HepG2 (cell line): ENCODE measurements at regions not wholly inside any gene's neighbourhood (a gene's known extent, or its start where the extent isn't known, plus 50 kb on each side); places are given as distances from the start of the nearest gene placed in this dataset.

Experiments
- ATAC-seq: fragments of 200-7000 bp; cut with Tn5 transposase; 3 replicates; pipeline ENCODE4 v1.9.1; 2020; ENCODE audit warnings: mild to moderate bottlenecking, moderate library complexity
- BruUV-seq: library from RNA; stranded (reverse); fragments of 400-500 nt; replicated peaks from 2 replicates; lab custom pipeline; 2021; lab: Mats Ljungman, UMichigan
- CTCF ChIA-PET: fragments of 300-600 bp; formaldehyde crosslinking; extraction: SDS; loops from one replicate; lab custom pipeline; 2021; ENCODE audit warnings: low total read pairs, inconsistent platforms, low intra/inter-chr PET ratio; lab: Yijun Ruan, JAX
- POLR2A ChIA-PET: fragments of 350-600 bp; sonication (Branson Sonifier 250); formaldehyde crosslinking; loops from one replicate; lab custom pipeline; 2020; ENCODE audit warnings: antibody characterized with exemption, inconsistent platforms; lab: Yijun Ruan, JAX
- DNase-seq: peaks from one replicate; pipeline ENCODE4 v3.0.0-alpha.2; 2015; ENCODE audit warnings: low spot score
- FAIRE-seq: peaks from 3 replicates; lab custom pipeline; 2011; peaks lifted over from hg19 to GRCh38; lab: Jason Lieb, UNC
- H2AFZ ChIP-seq: one replicate; pipeline ENCODE4 v1.6.1; 2011; ENCODE audit warnings: low read length, inconsistent platforms
- H3K27ac ChIP-seq: fragments of 300-600 bp; 3 replicates; pipeline ENCODE4 v1.8.0; 2011; ENCODE audit warnings: mixed run types, mild to moderate bottlenecking, mixed read lengths, low read length, inconsistent platforms; ENCODE audit not compliant: insufficient read depth; ENCODE audit errors: extremely low read length
- H3K27me3 ChIP-seq, 2 experiments: fragments of 200-600 bp in 1 of 2; 2 replicates in 1 of 2; 3 replicates in 1 of 2; pipeline versions ENCODE4 v1.6.0 to v1.8.0; 2011; ENCODE audit warnings: low read length in 2 of 2, mild to moderate bottlenecking in 2 of 2, moderate library complexity in 2 of 2, inconsistent platforms in 1 of 2; ENCODE audit not compliant: insufficient read depth in 2 of 2, control insufficient read depth in 1 of 2
- H3K36me3 ChIP-seq, 2 experiments: fragments of 200-600 bp in 1 of 2; replicated peaks in 1 of 2; 2 replicates in 1 of 2; 3 replicates in 1 of 2; pipeline versions ENCODE4 v1.5.1 to v1.8.0; 2011; ENCODE audit warnings: low read length in 2 of 2, inconsistent platforms in 1 of 2; ENCODE audit not compliant: insufficient read depth in 2 of 2, control insufficient read depth in 1 of 2
- H3K4me1 ChIP-seq: 2 replicates; pipeline ENCODE4 v1.5.1; 2012; ENCODE audit warnings: low read length, inconsistent platforms; ENCODE audit not compliant: insufficient read depth
- H3K4me2 ChIP-seq: 2 replicates; pipeline ENCODE4 v1.6.0; 2011; ENCODE audit warnings: low read depth, low read length, inconsistent platforms
- H3K4me3 ChIP-seq, 3 experiments: fragments of 200-600 bp in 1 of 3; sonication (generic), shearing (Covaris generic) in 1 of 3; replicated peaks in 1 of 3; 2 replicates each; pipeline ENCODE4 v1.5.1; 2011 to 2016; ENCODE audit warnings: low read length in 3 of 3, inconsistent platforms in 2 of 3, low read depth in 2 of 3, mild to moderate bottlenecking in 2 of 3, control low read depth in 1 of 3, mixed read lengths in 1 of 3; ENCODE audit not compliant: insufficient read depth in 1 of 3
- H3K79me2 ChIP-seq: one replicate; pipeline ENCODE4 v1.6.1; 2011; ENCODE audit warnings: low read length, inconsistent platforms; ENCODE audit not compliant: insufficient read depth
- H3K9ac ChIP-seq: 2 replicates; pipeline ENCODE4 v1.6.0; 2011; ENCODE audit warnings: mild to moderate bottlenecking, low read depth, low read length, inconsistent platforms; ENCODE audit not compliant: insufficient read depth
- H3K9me3 ChIP-seq: 2 replicates; pipeline ENCODE4 v1.5.1; 2012; ENCODE audit warnings: mild to moderate bottlenecking, low read length
- H4K20me1 ChIP-seq: 2 replicates; pipeline ENCODE4 v1.6.0; 2011; ENCODE audit warnings: inconsistent platforms, mild to moderate bottlenecking, low read length, moderate library complexity; ENCODE audit not compliant: insufficient read depth
- HOXA5 ChIP-seq: sonication (generic); formaldehyde crosslinking; IDR thresholded peaks from 2 replicates; pipeline ENCODE4 v1.4.0; 2020; ENCODE audit warnings: missing genetic modification reagents
- ZNF143 ChIP-seq: sonication (generic); formaldehyde crosslinking; IDR thresholded peaks from 2 replicates; pipeline ENCODE4 v1.4.0; 2020; ENCODE audit warnings: missing genetic modification reagents
- ZNF20 ChIP-seq: sonication (generic); formaldehyde crosslinking; IDR thresholded peaks from 2 replicates; pipeline ENCODE4 v1.4.0; 2020; ENCODE audit warnings: mild to moderate bottlenecking, moderate library complexity, missing genetic modification reagents
- ZNF234 ChIP-seq: sonication (generic); formaldehyde crosslinking; conservative IDR thresholded peaks from 2 replicates; pipeline ENCODE4 v1.5.1; 2020; ENCODE audit warnings: mild to moderate bottlenecking, missing genetic modification reagents
- ZNF558 ChIP-seq: sonication (generic); formaldehyde crosslinking; IDR thresholded peaks from 2 replicates; pipeline ENCODE4 v1.9.0; 2022; ENCODE audit warnings: mild to moderate bottlenecking, missing genetic modification reagents, borderline replicate concordance
- ZNF563 ChIP-seq: sonication (generic); formaldehyde crosslinking; IDR thresholded peaks from 2 replicates; pipeline ENCODE4 v1.8.0; 2022; ENCODE audit warnings: mild to moderate bottlenecking, moderate library complexity, missing genetic modification reagents
- ZNF644 ChIP-seq: IDR thresholded peaks from 2 replicates; pipeline ENCODE4 v1.6.1; 2016; ENCODE audit warnings: low read depth
- ZNF773 ChIP-seq: sonication (generic); formaldehyde crosslinking; IDR thresholded peaks from 2 replicates; pipeline ENCODE4 v1.4.0; 2020; ENCODE audit warnings: missing genetic modification reagents, borderline replicate concordance
- WGBS: methylation state at CpG from one replicate; pipeline ENCODE4 v1.1.6; 2017; ENCODE audit warnings: low lambda C conversion rate; 5-methylcytosine and 5-hydroxymethylcytosine counted together
- in situ Hi-C: cut with HindIII; loops from 2 replicates; pipeline ENCODE4 v1.10.0; 2017; ENCODE audit warnings: low pct_unique_long_range_greater_than_20kb; ENCODE audit not compliant: extremely low pct_ligation_motif_present
- intact Hi-C: fragments of 100-400 bp; cut with micrococcal nuclease; formaldehyde crosslinking; loops from one replicate; pipeline ENCODE4 v1.10.0; 2022; ENCODE audit not compliant: unreplicated experiment
- TF ChIP-seq, protein P1 (sequence below): sonication (generic); formaldehyde crosslinking; conservative IDR thresholded peaks from 2 replicates; pipeline ENCODE4 v1.4.0; 2020; ENCODE audit warnings: missing genetic modification reagents
- TF ChIP-seq, protein P2 (sequence below): IDR thresholded peaks from 2 replicates; pipeline ENCODE4 v1.6.1; 2016
- TF ChIP-seq, protein P3 (sequence below): sonication (generic); formaldehyde crosslinking; IDR thresholded peaks from 2 replicates; pipeline ENCODE4 v1.8.1; 2023; ENCODE audit warnings: missing genetic modification reagents, mild to moderate bottlenecking, borderline replicate concordance
- TF ChIP-seq, protein P4 (sequence below), 2 experiments: fragments of 450-650 bp in 1 of 2; sonication (generic) in 1 of 2; formaldehyde crosslinking; IDR thresholded peaks; 2 replicates each; pipeline versions ENCODE4 v1.5.0 to v1.8.0; 2020 to 2022; ENCODE audit warnings: mild to moderate bottlenecking in 1 of 2, missing genetic modification reagents in 1 of 2

DNA sequence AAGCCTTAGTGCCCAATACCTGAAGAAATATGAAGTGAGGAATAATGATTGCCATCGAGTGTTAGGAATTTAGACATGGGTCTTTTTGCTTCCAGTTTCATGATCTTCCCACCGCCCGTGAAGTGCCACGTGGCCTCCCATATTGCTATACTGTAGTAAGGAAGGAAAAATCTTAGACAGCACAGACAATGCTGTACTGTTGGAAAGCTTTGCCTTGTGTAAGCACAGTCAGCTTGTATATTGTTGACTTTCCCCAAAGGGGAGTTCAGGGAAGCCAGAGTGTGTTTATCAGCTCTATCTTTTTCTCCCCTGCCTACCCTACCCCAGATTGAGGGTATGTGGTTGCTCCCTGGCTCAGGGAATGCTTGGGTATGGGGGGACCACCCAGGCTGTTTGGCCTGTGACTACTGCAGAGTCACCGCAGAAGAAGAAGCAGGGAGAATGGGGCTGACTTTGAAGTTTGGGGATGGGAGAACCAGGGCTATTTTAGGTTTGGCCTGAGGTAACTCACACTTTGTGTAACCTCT lies 161.8 kb upstream of the MEF2C start (continued):
- no peak for TF ChIP-seq ZNF20 (CRISPR knock-in tag)
- TF ChIP-seq, protein P1, sequence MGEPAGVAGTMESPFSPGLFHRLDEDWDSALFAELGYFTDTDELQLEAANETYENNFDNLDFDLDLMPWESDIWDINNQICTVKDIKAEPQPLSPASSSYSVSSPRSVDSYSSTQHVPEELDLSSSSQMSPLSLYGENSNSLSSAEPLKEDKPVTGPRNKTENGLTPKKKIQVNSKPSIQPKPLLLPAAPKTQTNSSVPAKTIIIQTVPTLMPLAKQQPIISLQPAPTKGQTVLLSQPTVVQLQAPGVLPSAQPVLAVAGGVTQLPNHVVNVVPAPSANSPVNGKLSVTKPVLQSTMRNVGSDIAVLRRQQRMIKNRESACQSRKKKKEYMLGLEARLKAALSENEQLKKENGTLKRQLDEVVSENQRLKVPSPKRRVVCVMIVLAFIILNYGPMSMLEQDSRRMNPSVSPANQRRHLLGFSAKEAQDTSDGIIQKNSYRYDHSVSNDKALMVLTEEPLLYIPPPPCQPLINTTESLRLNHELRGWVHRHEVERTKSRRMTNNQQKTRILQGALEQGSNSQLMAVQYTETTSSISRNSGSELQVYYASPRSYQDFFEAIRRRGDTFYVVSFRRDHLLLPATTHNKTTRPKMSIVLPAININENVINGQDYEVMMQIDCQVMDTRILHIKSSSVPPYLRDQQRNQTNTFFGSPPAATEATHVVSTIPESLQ (CRISPR knock-in tag) = no peak
- TF ChIP-seq ZNF563 (CRISPR knock-in tag) = no peak
- no peak for TF ChIP-seq ZNF644
- TF ChIP-seq ZNF558 (CRISPR knock-in tag) = no peak

DNA sequence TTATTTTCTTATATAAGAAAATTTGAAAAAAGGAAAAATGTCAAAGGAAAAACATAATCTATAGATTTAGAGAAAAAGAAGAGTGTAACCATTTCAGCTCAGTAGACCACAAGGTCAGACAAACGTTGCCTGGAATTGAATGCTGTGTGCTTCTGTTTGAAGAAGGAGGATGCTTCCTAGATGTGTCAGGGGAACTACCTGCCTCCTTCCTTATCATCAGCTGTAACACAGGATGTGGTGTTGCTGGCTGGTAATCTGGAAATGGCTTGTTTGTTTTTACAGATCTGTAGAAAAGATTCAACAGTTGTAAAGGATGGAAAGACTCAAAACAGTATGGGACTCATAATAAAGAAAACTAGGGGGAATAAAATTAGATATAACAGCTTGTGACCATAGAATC lies 160.7 kb upstream of the MEF2C start:
- no peaks in the 10 kb centered on the region for H3K79me2 ChIP-seq
- in situ Hi-C loops = no loop called here
- intact Hi-C loops = no loop called here
- POLR2A ChIA-PET = no interaction called here
- H3K9ac ChIP-seq = no peak overlapping the region
- no peaks in the 10 kb centered on the region for H3K36me3 ChIP-seq
- WGBS = 0% methylated on average over 1 of the region's 1 CpG
- H3K4me2 ChIP-seq = no peak overlapping the region
- H3K4me1 ChIP-seq = no peaks in the 10 kb centered on the region
- TF ChIP-seq, protein P2, sequence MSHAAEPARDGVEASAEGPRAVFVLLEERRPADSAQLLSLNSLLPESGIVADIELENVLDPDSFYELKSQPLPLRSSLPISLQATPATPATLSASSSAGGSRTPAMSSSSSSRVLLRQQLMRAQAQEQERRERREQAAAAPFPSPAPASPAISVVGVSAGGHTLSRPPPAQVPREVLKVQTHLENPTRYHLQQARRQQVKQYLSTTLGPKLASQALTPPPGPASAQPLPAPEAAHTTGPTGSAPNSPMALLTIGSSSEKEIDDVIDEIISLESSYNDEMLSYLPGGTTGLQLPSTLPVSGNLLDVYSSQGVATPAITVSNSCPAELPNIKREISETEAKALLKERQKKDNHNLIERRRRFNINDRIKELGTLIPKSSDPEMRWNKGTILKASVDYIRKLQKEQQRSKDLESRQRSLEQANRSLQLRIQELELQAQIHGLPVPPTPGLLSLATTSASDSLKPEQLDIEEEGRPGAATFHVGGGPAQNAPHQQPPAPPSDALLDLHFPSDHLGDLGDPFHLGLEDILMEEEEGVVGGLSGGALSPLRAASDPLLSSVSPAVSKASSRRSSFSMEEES (CRISPR knock-in tag) = no peak
- TF ChIP-seq, protein P3, sequence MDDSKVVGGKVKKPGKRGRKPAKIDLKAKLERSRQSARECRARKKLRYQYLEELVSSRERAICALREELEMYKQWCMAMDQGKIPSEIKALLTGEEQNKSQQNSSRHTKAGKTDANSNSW (CRISPR knock-in tag) = no peak
- TF ChIP-seq ZNF773 (CRISPR knock-in tag) (no peak), ZNF143 (no peak), HOXA5 (no peak), ZNF234 (no peak)
- TF ChIP-seq, protein P4, sequence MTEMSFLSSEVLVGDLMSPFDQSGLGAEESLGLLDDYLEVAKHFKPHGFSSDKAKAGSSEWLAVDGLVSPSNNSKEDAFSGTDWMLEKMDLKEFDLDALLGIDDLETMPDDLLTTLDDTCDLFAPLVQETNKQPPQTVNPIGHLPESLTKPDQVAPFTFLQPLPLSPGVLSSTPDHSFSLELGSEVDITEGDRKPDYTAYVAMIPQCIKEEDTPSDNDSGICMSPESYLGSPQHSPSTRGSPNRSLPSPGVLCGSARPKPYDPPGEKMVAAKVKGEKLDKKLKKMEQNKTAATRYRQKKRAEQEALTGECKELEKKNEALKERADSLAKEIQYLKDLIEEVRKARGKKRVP (CRISPR knock-in tag; IDR thresholded peaks at IDR 0.05) = no peak
- CTCF ChIA-PET = no interaction called here
- no TSS peak for BruUV-seq
- DNase-seq (peak; percentile 5), FAIRE-seq (no peak), ATAC-seq (no peak)
- no peak overlapping the region for H2AFZ ChIP-seq
- no peak overlapping the region for H3K4me3 ChIP-seq
- H3K9me3 ChIP-seq = no peaks in the 10 kb centered on the region
- no peaks in the 10 kb centered on the region for H4K20me1 ChIP-seq
- H3K27ac ChIP-seq = no peak overlapping the region
- no peaks in the 10 kb centered on the region for H3K27me3 ChIP-seq
